Right lobe of liver (tissue), 4 donors: ENCODE measurements at regions not wholly inside any gene's neighbourhood (a gene's known extent, or its start where the extent isn't known, plus 50 kb on each side); places are given as distances from the start of the nearest gene placed in this dataset.

Source experiments
- POLR2A ChIP-seq: fragments of 450-650 bp; IDR thresholded peaks from one replicate; pipeline ENCODE4 v1.6.1; 2017; ENCODE audit warnings: antibody characterized with exemption, mild to moderate bottlenecking
- TF ChIP-seq, protein P1 (sequence below), 4 donors: fragments of 200-600 bp in 3 of 4; fragments of 450-650 bp in 1 of 4; IDR thresholded peaks; one replicate each; pipeline versions ENCODE4 v1.5.1 to v1.8.0; 2016 to 2022; ENCODE audit warnings: antibody characterized with exemption in 4 of 4, mild to moderate bottlenecking in 2 of 4
- donor health status: DM: no; HTN: no; CAD: no.
- donor health status: DM: no; HTN: no; CAD: no.
- donor health status: DM: no; HTN: yes; CAD: no.

- TF ChIP-seq POLR2A = no peak
- TF ChIP-seq, protein P1, sequence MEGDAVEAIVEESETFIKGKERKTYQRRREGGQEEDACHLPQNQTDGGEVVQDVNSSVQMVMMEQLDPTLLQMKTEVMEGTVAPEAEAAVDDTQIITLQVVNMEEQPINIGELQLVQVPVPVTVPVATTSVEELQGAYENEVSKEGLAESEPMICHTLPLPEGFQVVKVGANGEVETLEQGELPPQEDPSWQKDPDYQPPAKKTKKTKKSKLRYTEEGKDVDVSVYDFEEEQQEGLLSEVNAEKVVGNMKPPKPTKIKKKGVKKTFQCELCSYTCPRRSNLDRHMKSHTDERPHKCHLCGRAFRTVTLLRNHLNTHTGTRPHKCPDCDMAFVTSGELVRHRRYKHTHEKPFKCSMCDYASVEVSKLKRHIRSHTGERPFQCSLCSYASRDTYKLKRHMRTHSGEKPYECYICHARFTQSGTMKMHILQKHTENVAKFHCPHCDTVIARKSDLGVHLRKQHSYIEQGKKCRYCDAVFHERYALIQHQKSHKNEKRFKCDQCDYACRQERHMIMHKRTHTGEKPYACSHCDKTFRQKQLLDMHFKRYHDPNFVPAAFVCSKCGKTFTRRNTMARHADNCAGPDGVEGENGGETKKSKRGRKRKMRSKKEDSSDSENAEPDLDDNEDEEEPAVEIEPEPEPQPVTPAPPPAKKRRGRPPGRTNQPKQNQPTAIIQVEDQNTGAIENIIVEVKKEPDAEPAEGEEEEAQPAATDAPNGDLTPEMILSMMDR (IDR thresholded peaks at IDR 0.05) = no peak
These were observed 217.3 kb upstream of the GRIA4 start for GRCh38 chr11:105392556-105392955.
